Adrenal gland (tissue), 9 donors: ENCODE measurements at regions not wholly inside any gene's neighbourhood (a gene's known extent, or its start where the extent isn't known, plus 50 kb on each side); places are given as distances from the start of the nearest gene placed in this dataset.

Experiments used
- DNase-seq, 7 donors: peaks; one replicate each; pipeline ENCODE4 v3.0.0-alpha.2; 2019 to 2020
- H3K27ac ChIP-seq, 5 donors: fragments of 200-600 bp; sonication (generic) in 4 of 5; 1 replicate in 3 of 5; 2 replicates in 2 of 5; pipeline versions ENCODE4 v1.5.1 to v1.8.0; 2016 to 2020; ENCODE audit warnings: mild to moderate bottlenecking in 1 of 5
- H3K27me3 ChIP-seq: fragments of 200-600 bp; 2 replicates; pipeline ENCODE4 v1.8.0; 2021
- H3K36me3 ChIP-seq, 2 donors: fragments of 200-600 bp; replicated peaks in 1 of 2; 1 replicate in 1 of 2; 2 replicates in 1 of 2; pipeline versions ENCODE4 v1.5.1 to v1.8.0; 2018 to 2022
- H3K4me1 ChIP-seq, 2 donors: fragments of 200-600 bp; replicated peaks in 1 of 2; 1 replicate in 1 of 2; 2 replicates in 1 of 2; pipeline versions ENCODE4 v1.5.1 to v1.8.0; 2018 to 2021
- H3K4me3 ChIP-seq, 4 donors: fragments of 200-600 bp; sonication (generic) in 3 of 4; one replicate each; pipeline ENCODE4 v1.5.1; 2016 to 2018
- H3K9me3 ChIP-seq, 3 donors: fragments of 200-600 bp; sonication (generic) in 1 of 3; replicated peaks in 1 of 3; 1 replicate in 2 of 3; 2 replicates in 1 of 3; pipeline versions ENCODE4 v1.5.1 to v1.8.0; 2016 to 2021
- CTCF ChIP-seq, 6 experiments: fragments of 450-650 bp in 4 of 6; fragments of 200-600 bp in 2 of 6; sonication (generic) in 1 of 6; IDR thresholded peaks; 1 replicate in 5 of 6; 2 replicates in 1 of 6; pipeline versions ENCODE4 v1.5.1 to v1.8.0; 2016 to 2021; ENCODE audit warnings: antibody characterized with exemption in 6 of 6, mild to moderate bottlenecking in 2 of 6, moderate library complexity in 1 of 6
- POLR2A ChIP-seq, 2 donors: fragments of 450-650 bp; IDR thresholded peaks; one replicate each; pipeline ENCODE4 v1.6.1; 2017; ENCODE audit warnings: antibody characterized with exemption in 2 of 2, mild to moderate bottlenecking in 2 of 2, moderate library complexity in 1 of 2
- WGBS, 4 donors: extraction: QIAGEN DNeasy Blood & Tissue Kit in 2 of 4; methylation state at CpG; one replicate each; pipeline versions ENCODE4 v1.1.5 to v1.1.7; 2013 to 2017; 5-methylcytosine and 5-hydroxymethylcytosine counted together
- intact Hi-C, 2 donors: fragments of 100-400 bp; cut with DNase I; formaldehyde crosslinking; loops; one replicate each; pipeline versions ENCODE4 v1.14.1 to v1.15.0; 2022 to 2023
- donor health status: healthy with polysubstance abuse.
- donor health status: Bipolar disorder and iron deficiency.
- donor health status: DM: yes; HTN: yes; CAD: no.
- donor health status: DM: no; HTN: no; CAD: no.
- donor health status: DM: no; HTN: no; CAD: no.

GRCh38 chr16:73197598-73197997 is 149.7 kb upstream of the ZFHX3 start:
- Histone ChIP-seq H3K9me3 (no peaks in the 10 kb centered on the region), H3K36me3 (no peaks in the 10 kb centered on the region), H3K27ac (no peak overlapping the region), H3K4me3 (no peak overlapping the region), H3K4me1 (no peaks in the 10 kb centered on the region), H3K27me3 (no peaks in the 10 kb centered on the region)
- TF ChIP-seq CTCF (IDR thresholded peaks at IDR 0.05) (no peak), POLR2A (IDR thresholded peaks at IDR 0.05) (no peak)
- intact Hi-C loops = loop anchor here in 1 of 2 donors (10.0 kb wide), 2 partner anchors 363 to 693 kb away; no protein-coding TSS in a partner anchor
- DNase-seq = no peak
- 86 to 96% (median 93%) methylated on average over 3 of the region's 3 CpGs for WGBS, 4 donors

- 32 to 46% (median 35%) methylated on average over 4 of the region's 4 CpGs for WGBS, 4 donors
- H3K36me3 ChIP-seq = no peaks in the 10 kb centered on the region
- no peak overlapping the region for H3K4me3 ChIP-seq
- peak; percentile 73 to 91 (median 83) for DNase-seq
- no peak overlapping the region for H3K27ac ChIP-seq
- TF ChIP-seq CTCF (IDR thresholded peaks at IDR 0.05) (peak; percentile 52 to 82 (median 68)), POLR2A (IDR thresholded peaks at IDR 0.05) (no peak)
- H3K4me1 ChIP-seq = no peaks in the 10 kb centered on the region
- intact Hi-C loops = loop anchor here in 1 of 2 donors (10.0 kb wide), 2 partner anchors 362 to 692 kb away; no protein-coding TSS in a partner anchor
- no peaks in the 10 kb centered on the region for H3K9me3 ChIP-seq
- no peaks in the 10 kb centered on the region for H3K27me3 ChIP-seq
These were observed 148.7 kb upstream of the ZFHX3 start for GRCh38 chr16:73196670-73197069.

- Histone ChIP-seq H3K27me3 (no peaks in the 10 kb centered on the region), H3K4me1 (no peaks in the 10 kb centered on the region), H3K27ac (no peak overlapping the region), H3K36me3 (no peaks in the 10 kb centered on the region), H3K4me3 (no peak overlapping the region), H3K9me3 (no peaks in the 10 kb centered on the region)
- intact Hi-C loops = loop anchor here in 1 of 2 donors (10.0 kb wide), 2 partner anchors 359 to 689 kb away; no protein-coding TSS in a partner anchor
- no peak for DNase-seq
- TF ChIP-seq POLR2A (IDR thresholded peaks at IDR 0.05) = no peak
- no peak for TF ChIP-seq CTCF (IDR thresholded peaks at IDR 0.05)
- 91 to 100% (median 100%) methylated on average over 1 of the region's 1 CpG for WGBS, 4 donors
These were observed 145.5 kb upstream of the ZFHX3 start for GRCh38 chr16:73193464-73193863.

GRCh38 chr16:73192232-73192894 is 144.4 kb upstream of the ZFHX3 start:
- Histone ChIP-seq H3K9me3 (no peaks in the 10 kb centered on the region), H3K4me1 (no peaks in the 10 kb centered on the region), H3K4me3 (no peak overlapping the region), H3K27ac (no peak overlapping the region), H3K36me3 (no peaks in the 10 kb centered on the region), H3K27me3 (no peaks in the 10 kb centered on the region)
- intact Hi-C loops = loop anchor here in 1 of 2 donors (10.0 kb wide), 2 partner anchors 358 to 688 kb away; no protein-coding TSS in a partner anchor
- DNase-seq = no peak
- TF ChIP-seq POLR2A (IDR thresholded peaks at IDR 0.05) (no peak), CTCF (IDR thresholded peaks at IDR 0.05) (no peak)
- WGBS, 4 donors = 87 to 89% (median 88%) methylated on average over 19 of the region's 19 CpGs
